Hematopoietic multipotent progenitor cell treated with erythropoietin and hydrocortisone succinate and interleukin-3 and kit ligand, for 6 days (in vitro differentiated cells): ENCODE measurements at regions not wholly inside any gene's neighbourhood (a gene's known extent, or its start where the extent isn't known, plus 50 kb on each side); places are given as distances from the start of the nearest gene placed in this dataset.
"Not testable (repeated sequence)": the region's sequence is repeated elsewhere in the genome, so short reads cannot be mapped to it uniquely, and the experiment has no call there.

ENCODE experiments used
- DNase-seq: peaks from one replicate; pipeline ENCODE4 v3.0.0-alpha.2; 2015

- no peak for DNase-seq
Measured at GRCh38 chr3:21898316-21898715, 147.3 kb upstream of the ZNF385D start.

- DNase-seq = no peak
Measured at GRCh38 chr3:21901484-21901883, 150.5 kb upstream of the ZNF385D start.

DNA sequence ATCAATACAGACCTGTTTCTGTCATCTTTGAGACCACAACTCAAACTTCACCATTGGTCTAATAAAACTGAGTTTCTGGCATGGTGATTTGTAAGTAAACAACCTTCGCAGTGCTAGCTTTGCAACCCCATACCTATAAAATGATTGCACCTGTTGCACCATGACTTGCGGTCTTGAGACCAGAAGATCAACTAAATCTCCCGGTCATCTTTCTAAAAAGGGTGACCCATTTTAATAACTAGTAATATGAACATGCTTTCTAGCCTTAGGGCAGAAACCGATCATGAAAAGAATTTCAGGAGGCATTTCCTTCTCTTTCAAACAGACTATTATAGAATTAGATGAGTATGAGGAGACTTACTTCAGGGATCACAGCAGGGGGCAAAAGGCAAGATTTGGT, 151.9 kb upstream of the ZNF385D start:
- no peak for DNase-seq

DNA sequence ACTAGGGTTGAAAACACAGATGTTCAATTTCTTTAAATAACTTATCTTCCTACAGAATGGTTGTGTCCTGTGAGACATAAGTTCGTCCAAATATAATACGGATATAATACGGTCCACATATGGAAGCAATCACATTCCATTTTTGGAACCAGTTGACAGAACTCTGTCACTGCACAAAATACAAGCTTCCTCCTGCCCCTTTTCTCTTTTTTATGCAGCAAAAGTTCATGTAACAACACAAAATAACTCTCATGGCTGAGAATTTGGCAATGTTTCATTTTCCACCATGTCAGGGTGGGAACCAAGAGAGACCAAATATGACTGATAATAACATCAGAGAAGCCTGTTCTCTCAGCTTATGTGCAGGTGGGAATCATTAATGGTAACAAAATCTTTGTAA, 158.1 kb upstream of the ZNF385D start:
- DNase-seq = no peak

- no peak for DNase-seq
Measured at GRCh38 chr3:21912711-21913110, 161.7 kb upstream of the ZNF385D start.

- DNase-seq = no peak
Measured at GRCh38 chr3:21913791-21914190, 162.8 kb upstream of the ZNF385D start.

- DNase-seq = no peak
Measured at GRCh38 chr3:21914451-21914850, 163.4 kb upstream of the ZNF385D start.

DNA sequence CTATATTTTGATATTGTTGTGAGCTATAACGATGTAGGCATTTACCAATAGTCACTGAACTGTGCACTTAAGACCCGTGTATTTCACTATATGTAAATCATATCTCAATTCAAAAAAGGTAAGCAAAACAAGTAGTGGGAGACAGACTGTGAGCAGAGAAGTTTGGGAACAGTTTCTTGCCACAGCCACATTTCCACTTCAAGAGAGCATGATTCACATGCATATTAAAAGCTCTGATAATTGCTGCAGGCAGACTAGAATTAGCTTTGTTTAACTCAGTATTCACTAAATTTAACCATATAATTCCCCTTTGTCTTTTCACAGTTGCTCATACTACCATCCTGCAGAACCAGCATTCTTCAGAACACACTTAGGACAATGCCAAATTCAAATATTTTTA, 168.4 kb upstream of the ZNF385D start:
- DNase-seq = no peak

DNA sequence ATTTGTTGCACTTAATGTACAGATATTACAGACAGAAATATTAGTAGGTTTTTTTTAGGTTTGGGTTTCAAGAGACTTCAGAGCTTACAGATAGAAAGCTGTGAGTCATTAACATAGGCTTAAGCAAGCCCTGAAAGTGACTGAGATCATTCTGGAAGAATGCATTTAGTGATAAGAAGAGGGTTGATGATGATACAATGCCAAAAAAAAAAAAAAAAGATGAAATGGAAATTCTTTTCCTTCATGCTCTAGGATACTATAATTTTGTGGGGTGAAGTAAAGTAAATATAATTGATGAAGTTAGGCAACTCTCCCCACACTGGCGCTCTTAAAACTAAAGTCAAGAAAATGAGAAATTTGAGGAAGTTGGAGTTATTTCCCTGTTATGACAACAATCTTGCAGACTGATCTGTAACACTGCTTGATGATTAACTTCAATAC, 169.4 kb upstream of the ZNF385D start:
- peak; percentile 11 for DNase-seq

DNA sequence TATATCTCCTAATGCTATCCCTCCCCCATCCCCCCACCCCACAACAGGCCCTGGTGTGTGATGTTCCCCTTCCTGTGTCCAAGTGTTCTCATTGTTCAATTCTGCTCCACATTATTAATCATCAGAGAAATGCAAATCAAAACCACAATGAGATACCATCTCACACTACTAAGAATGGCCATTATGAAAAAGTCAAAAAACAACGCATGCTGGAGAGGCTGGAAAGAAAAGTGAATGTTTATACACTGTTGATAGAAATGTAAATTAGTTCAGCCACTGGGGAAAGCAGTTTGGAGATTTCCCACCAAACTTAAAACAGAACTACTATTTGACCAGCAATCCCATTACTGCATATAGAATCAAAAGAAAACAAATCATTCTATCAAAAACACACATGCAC, 172.1 kb upstream of the ZNF385D start:
- DNase-seq = not testable (repeated sequence)

DNA sequence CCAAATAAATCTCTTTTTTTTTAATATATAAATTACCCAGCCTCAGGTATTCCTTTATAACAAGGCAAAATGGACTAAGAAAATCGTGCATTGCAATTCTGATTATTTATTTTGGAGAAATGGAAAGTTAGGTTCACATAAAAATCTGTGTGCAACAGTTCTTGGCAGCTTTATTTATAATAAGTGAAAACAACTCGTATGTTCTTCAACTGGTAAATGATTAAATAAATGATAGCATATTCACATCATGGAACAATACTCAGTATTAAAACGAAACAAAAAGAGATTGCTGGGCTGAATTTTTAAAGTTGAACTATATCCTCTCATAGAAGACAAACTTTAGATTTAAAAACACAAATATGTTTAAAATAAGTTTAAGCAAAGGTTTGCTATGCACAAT, 176.3 kb upstream of the ZNF385D start:
- DNase-seq = no peak

GRCh38 chr3:21934591-21934990, 183.6 kb upstream of the ZNF385D start:
- no peak for DNase-seq

- DNase-seq = no peak
Measured at GRCh38 chr3:21936207-21936606, 185.2 kb upstream of the ZNF385D start.

DNA sequence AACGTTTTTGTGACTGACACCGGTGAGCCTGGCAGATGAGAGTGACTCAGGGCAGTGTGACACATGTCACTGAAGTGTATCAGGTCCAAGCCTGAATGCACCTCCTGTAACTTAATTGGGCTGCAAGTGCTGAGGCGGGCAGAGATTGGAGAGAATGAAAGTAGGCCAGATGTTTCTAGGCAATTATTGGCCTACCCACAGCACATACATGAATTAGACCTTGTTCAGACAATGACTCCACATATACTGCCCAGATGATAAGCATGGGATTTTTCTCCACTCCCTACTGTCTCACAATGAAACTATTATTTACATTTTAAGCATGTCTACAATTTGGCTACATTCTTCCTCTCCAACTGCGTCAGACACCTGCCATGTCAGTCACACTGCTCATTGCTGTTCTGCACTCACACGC, 187.3 kb upstream of the ZNF385D start:
- DNase-seq = no peak

GRCh38 chr3:21942328-21942727, 191.3 kb upstream of the ZNF385D start:
- DNase-seq = no peak

GRCh38 chr3:21944251-21944650, 193.2 kb upstream of the ZNF385D start:
- DNase-seq = no peak

DNA sequence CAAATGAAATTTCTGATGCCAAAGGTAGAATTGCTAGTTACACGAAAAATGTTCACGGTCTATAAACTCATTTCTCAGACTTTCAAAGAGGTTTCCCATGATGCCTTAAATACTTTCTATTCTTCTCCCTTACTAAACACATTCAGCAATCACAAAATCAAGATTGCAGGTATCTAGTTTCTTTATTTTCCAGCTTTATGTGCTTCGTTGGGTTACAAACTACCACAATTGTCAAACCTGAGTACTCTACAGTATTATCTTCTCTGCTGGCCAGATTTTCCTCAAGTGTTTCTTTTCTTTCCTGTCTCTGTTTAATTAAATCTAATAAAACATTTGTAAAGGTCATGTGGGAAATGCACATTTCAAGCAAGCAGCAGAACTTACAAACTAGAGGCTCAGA, 201.8 kb upstream of the ZNF385D start:
- no peak for DNase-seq

DNA sequence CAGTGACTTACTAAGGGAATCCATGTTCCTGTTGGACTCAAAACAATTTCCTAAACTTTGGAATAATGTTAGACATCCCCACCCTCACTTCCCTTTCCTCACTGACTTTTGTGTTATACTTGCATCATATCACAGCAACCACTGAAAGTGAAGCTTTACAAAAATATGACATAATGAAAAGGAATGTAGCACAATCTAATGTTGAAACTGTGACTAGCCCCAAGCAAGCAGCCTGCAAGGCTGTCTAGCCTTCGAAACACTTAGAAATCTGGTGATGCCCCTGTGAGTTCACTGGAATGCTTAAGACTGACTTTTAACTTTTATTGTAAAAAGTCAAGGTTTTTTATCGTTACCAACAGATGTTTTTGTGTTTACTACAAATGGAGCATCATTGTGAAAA, 203.7 kb upstream of the ZNF385D start:
- no peak for DNase-seq

- DNase-seq = no peak
Measured at GRCh38 chr3:21955406-21955805, 204.4 kb upstream of the ZNF385D start.

DNA sequence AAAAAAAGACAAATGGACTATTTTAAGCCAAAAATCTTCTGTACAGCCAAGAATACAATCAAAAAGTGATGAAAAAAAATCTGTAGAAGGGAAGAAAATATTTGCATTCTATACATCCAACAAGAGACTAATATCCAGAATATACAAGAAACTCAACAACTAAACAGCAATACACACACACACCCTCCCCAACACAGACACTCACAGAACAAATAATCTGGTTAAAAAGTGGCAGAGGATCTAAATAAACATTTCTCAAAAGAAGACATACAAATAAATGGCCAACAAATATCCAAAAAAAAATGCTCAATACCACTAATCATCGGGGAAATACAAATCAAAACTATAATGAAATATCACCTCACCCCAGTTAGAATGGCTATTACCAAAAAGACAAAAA, 209.0 kb upstream of the ZNF385D start:
- DNase-seq = no peak

DNA sequence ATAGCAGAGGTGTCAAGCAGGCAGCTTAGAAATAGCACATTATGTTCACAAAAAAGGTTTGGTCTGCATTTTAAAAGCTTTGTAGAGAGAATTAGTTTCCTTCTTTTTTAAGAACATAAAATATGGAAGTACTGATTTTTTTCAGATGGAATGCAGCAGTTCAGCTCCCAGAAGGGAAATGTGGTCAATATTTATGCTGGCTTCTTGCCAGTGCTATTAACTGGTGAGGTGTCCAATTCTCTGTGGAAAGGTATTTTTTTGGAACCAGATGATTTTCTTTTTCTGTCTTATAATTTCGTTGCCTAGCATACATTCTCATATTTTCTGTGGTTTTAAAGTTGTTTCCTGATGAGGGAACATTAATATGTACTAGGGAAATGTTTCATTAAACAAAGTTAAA, 211.4 kb upstream of the ZNF385D start:
- DNase-seq = no peak

DNA sequence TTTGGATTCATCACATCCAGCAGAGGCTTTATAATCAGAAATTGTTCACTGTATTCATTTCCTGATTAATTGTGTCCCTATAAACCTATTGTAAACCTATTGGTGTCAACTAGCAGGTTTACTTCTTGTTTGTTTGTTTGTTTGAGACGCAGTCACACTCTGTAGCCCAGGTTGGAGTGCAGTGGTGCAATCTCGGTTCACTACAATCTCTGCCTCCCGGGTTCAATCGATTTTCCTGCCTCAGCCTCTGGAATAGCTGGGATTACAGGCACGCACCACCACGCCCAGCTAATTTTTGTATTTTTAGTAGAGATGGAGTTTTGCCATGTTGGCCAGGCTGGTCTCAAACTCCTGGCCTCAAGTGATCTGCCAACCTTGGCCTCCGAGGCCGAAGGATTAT, 215.4 kb upstream of the ZNF385D start:
- not testable (repeated sequence) for DNase-seq

GRCh38 chr3:21979706-21980105, 228.7 kb upstream of the ZNF385D start:
- DNase-seq = no peak

GRCh38 chr3:21989341-21990042, 238.5 kb upstream of the ZNF385D start:
- DNase-seq = no peak

DNA sequence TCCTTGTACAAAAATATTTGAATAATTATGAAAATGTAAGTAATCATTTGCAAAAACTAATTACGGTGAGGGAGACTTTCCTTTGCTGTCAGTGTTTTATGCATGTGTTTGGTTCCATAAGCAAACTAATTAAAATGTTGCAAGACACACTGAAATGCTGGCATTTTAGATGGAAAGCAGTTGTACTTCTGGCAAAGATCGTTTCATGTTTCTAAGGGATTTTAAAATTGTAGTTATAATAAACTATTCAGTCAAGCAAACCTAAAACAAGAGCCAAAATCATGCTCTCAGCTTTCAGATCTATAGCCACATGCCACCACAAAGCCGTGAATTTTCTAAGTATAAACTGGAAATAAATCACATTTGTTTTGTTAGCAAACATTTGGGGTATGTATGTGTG, 240.1 kb upstream of the ZNF385D start:
- DNase-seq = no peak
